MM.1S (cell line): ENCODE measurements at regions not wholly inside any gene's neighbourhood (a gene's known extent, or its start where the extent isn't known, plus 50 kb on each side); places are given as distances from the start of the nearest gene placed in this dataset.

Experiments used
- DNase-seq: peaks from one replicate; pipeline ENCODE4 v3.0.0-alpha.2; 2015
- H2AFZ ChIP-seq: fragments of 300-600 bp; sonication (generic); 2 replicates; pipeline ENCODE4 v1.6.0; 2016; ENCODE audit warnings: antibody characterized with exemption, low read length
- H3F3A ChIP-seq: fragments of 300-600 bp; sonication (generic); 2 replicates; pipeline ENCODE4 v1.6.1; 2016; ENCODE audit warnings: mild to moderate bottlenecking, antibody characterized with exemption, low read length, moderate library complexity, mixed read lengths; ENCODE audit not compliant: insufficient read depth
- H3K27ac ChIP-seq: fragments of 300-600 bp; sonication (generic); 2 replicates; pipeline ENCODE4 v1.5.1; 2016; ENCODE audit warnings: mild to moderate bottlenecking, low read length
- H3K27me3 ChIP-seq: fragments of 300-600 bp; sonication (generic); replicated peaks from 2 replicates; pipeline ENCODE4 v1.6.0; 2016; ENCODE audit warnings: low read length; ENCODE audit not compliant: insufficient read depth
- H3K36me3 ChIP-seq: fragments of 300-600 bp; sonication (generic); replicated peaks from 2 replicates; pipeline ENCODE4 v1.6.1; 2016; ENCODE audit warnings: mild to moderate bottlenecking, low read length, mixed read lengths; ENCODE audit not compliant: insufficient read depth
- H3K4me1 ChIP-seq: fragments of 300-600 bp; sonication (generic); 2 replicates; pipeline ENCODE4 v1.6.1; 2016; ENCODE audit warnings: low read length, mixed read lengths
- H3K4me2 ChIP-seq: fragments of 300-600 bp; sonication (generic); 2 replicates; pipeline ENCODE4 v1.6.0; 2016; ENCODE audit warnings: low read depth, low read length
- H3K4me3 ChIP-seq: fragments of 300-600 bp; sonication (generic); 2 replicates; pipeline ENCODE4 v1.5.1; 2016; ENCODE audit warnings: low read length, mixed read lengths
- H3K79me2 ChIP-seq: fragments of 300-600 bp; sonication (generic); 2 replicates; pipeline ENCODE4 v1.6.1; 2016; ENCODE audit warnings: mixed run types, low read length, mixed read lengths
- H3K9ac ChIP-seq: fragments of 300-600 bp; sonication (generic); 2 replicates; pipeline ENCODE4 v1.6.1; 2016; ENCODE audit warnings: low read length, mixed read lengths
- H3K9me2 ChIP-seq: fragments of 300-600 bp; sonication (generic); replicated peaks from 2 replicates; pipeline ENCODE4 v1.6.1; 2016; ENCODE audit warnings: mild to moderate bottlenecking, low read length, mixed read lengths; ENCODE audit not compliant: insufficient read depth
- H3K9me3 ChIP-seq: fragments of 300-600 bp; sonication (generic); replicated peaks from 2 replicates; pipeline ENCODE4 v1.6.1; 2016; ENCODE audit warnings: mild to moderate bottlenecking, low read length, mixed read lengths; ENCODE audit not compliant: insufficient read depth
- H4K20me1 ChIP-seq: fragments of 300-600 bp; sonication (generic); 2 replicates; pipeline ENCODE4 v1.6.1; 2016; ENCODE audit warnings: mild to moderate bottlenecking, low read length, moderate library complexity, mixed read lengths; ENCODE audit not compliant: insufficient read depth
- EZH2 ChIP-seq: fragments of 300-600 bp; sonication (generic); optimal IDR thresholded peaks from 2 replicates; pipeline ENCODE3; 2017; ENCODE audit warnings: low read depth, mild to moderate bottlenecking, antibody characterized with exemption, low read length, mixed read lengths
- EZH2phosphoT487 ChIP-seq: fragments of 300-600 bp; sonication (generic); IDR thresholded peaks from 2 replicates; pipeline ENCODE4 v1.6.1; 2018; ENCODE audit warnings: antibody characterized with exemption, low read length
- TF ChIP-seq, protein P1 (sequence below): fragments of 300-600 bp; sonication (generic); IDR thresholded peaks from 2 replicates; pipeline ENCODE4 v1.5.1; 2016; ENCODE audit warnings: antibody characterized with exemption, low read length, mixed read lengths

DNA sequence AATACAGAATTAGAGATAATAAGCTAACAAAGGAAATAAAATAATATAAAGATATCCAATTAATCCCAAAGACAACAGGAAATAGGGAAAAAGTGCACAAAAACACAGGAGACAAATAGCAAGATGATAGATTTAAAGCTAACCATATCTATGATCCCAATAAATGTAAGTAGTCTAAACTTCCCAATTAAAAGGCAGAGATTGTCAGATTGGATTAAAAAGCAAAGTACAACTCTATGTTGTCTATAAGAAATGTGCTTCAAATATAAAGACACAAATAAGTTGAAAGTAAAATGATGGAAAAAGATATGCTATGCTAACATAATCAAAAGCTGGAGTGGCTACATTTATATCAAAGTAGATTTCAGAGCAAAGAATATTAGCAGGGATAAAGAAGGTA, 133.1 kb upstream of the ATP2B2 start:
- Histone ChIP-seq H3K36me3 (no peaks in the 10 kb centered on the region), H3F3A (no peaks in the 10 kb centered on the region), H3K27me3 (peaks cover 17% of the 10 kb centered on the region; the same call in 1 of the 2 replicates), H3K4me3 (no peak overlapping the region), H4K20me1 (no peaks in the 10 kb centered on the region), H2AFZ (no peak overlapping the region), H3K27ac (no peak overlapping the region), H3K9ac (no peak overlapping the region), H3K9me2 (no peaks in the 10 kb centered on the region), H3K9me3 (no peaks in the 10 kb centered on the region), H3K4me1 (no peaks in the 10 kb centered on the region), H3K79me2 (no peaks in the 10 kb centered on the region), H3K4me2 (no peak overlapping the region)
- no peak for DNase-seq
- TF ChIP-seq, protein P1, sequence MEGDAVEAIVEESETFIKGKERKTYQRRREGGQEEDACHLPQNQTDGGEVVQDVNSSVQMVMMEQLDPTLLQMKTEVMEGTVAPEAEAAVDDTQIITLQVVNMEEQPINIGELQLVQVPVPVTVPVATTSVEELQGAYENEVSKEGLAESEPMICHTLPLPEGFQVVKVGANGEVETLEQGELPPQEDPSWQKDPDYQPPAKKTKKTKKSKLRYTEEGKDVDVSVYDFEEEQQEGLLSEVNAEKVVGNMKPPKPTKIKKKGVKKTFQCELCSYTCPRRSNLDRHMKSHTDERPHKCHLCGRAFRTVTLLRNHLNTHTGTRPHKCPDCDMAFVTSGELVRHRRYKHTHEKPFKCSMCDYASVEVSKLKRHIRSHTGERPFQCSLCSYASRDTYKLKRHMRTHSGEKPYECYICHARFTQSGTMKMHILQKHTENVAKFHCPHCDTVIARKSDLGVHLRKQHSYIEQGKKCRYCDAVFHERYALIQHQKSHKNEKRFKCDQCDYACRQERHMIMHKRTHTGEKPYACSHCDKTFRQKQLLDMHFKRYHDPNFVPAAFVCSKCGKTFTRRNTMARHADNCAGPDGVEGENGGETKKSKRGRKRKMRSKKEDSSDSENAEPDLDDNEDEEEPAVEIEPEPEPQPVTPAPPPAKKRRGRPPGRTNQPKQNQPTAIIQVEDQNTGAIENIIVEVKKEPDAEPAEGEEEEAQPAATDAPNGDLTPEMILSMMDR: no peak
- TF ChIP-seq EZH2 (no peak), EZH2phosphoT487 (no peak)

DNA sequence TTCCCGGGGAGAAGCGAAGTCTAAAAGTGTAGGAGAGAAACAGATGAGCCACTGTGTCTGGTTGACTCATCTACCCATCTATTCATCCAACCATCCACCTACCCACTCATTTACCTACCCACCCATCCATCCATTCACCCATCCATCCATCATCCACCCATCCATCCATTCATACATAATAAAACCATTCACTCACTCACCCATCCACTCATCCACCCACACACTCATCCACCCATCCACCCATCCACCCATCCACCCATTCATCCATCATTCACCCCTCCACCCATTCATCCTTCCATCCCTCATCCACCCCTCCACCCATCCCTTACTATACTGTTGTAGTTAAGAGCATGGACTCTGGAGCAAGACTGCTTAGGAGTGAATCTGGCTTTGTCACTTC, 136.4 kb upstream of the ATP2B2 start:
- Histone ChIP-seq H3K4me1 (no peaks in the 10 kb centered on the region), H4K20me1 (no peaks in the 10 kb centered on the region), H3K36me3 (no peaks in the 10 kb centered on the region), H3K9me2 (no peaks in the 10 kb centered on the region), H3K4me2 (no peak overlapping the region), H2AFZ (no peak overlapping the region), H3K9ac (no peak overlapping the region), H3F3A (no peaks in the 10 kb centered on the region), H3K9me3 (no peaks in the 10 kb centered on the region), H3K27me3 (peaks cover 37% of the 10 kb centered on the region), H3K27ac (no peak overlapping the region), H3K4me3 (no peak overlapping the region), H3K79me2 (no peaks in the 10 kb centered on the region)
- TF ChIP-seq, protein P1: no peak
- TF ChIP-seq EZH2phosphoT487 (no peak), EZH2 (no peak)
- DNase-seq: no peak

DNA sequence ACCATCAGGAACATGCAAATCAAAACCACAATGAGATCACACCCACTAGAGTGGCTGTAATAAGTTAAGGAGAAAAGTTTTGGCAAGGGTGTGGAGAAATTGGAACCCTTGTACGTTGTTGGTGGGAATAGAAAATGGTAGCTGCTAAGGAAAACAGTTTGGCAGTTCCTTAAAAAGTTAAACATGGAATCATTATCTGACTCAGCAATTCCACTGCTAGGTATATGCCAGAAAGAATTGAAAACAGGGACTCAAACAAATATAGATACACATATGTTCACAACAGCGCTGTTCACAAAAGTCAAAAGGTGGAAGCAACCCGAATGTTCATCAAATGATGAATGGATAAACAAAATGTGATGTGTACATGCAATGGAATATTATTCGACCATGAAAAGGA, 138.8 kb upstream of the ATP2B2 start:
- Histone ChIP-seq H3K9ac (no peak overlapping the region), H3F3A (no peaks in the 10 kb centered on the region)
- no peak for TF ChIP-seq EZH2phosphoT487

DNA sequence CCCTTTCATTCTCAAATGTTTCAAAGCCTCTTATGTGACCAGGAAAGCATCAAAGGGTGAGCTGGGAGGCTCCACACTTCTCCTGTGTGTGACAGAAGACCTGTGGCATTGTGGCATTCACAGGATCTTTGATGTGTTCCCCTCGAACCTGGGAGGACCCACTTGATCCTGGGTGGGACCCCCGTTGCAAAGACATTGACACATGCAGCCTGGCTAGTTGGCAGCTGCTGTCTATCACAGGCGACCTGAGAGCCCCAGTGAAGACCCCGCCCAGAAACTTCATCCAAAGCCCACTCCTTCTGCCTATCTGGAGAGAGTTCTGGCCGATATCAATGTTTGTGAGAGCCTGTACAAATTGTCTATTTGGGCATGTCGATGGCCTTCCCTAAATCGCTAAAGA, 140.4 kb upstream of the ATP2B2 start:
- Histone ChIP-seq H3K79me2 (no peaks in the 10 kb centered on the region), H3K9me2 (no peaks in the 10 kb centered on the region), H3K27me3 (peaks cover 40% of the 10 kb centered on the region), H3K4me1 (no peaks in the 10 kb centered on the region), H4K20me1 (no peaks in the 10 kb centered on the region), H3K9ac (no peak overlapping the region), H3F3A (no peaks in the 10 kb centered on the region), H3K4me3 (no peak overlapping the region), H3K9me3 (no peaks in the 10 kb centered on the region), H3K36me3 (no peaks in the 10 kb centered on the region), H2AFZ (no peak overlapping the region), H3K27ac (no peak overlapping the region), H3K4me2 (no peak overlapping the region)
- DNase-seq: no peak
- TF ChIP-seq EZH2phosphoT487: no peak
- TF ChIP-seq EZH2: no peak
- TF ChIP-seq, protein P1: no peak

More for the DNA sequence above, 138.8 kb upstream of the ATP2B2 start:
- no peak overlapping the region for H3K4me2 ChIP-seq
- no peak overlapping the region for H2AFZ ChIP-seq
- no peaks in the 10 kb centered on the region for H3K79me2 ChIP-seq
- no peak overlapping the region for H3K27ac ChIP-seq
- H3K4me3 ChIP-seq: no peak overlapping the region
- H3K36me3 ChIP-seq: no peaks in the 10 kb centered on the region
- no peaks in the 10 kb centered on the region for H3K4me1 ChIP-seq
- DNase-seq: no peak
- no peaks in the 10 kb centered on the region for H3K9me3 ChIP-seq
- H4K20me1 ChIP-seq: no peaks in the 10 kb centered on the region
- peaks cover 40% of the 10 kb centered on the region for H3K27me3 ChIP-seq
- H3K9me2 ChIP-seq: no peaks in the 10 kb centered on the region
